K562 (cell line): ENCODE measurements at regions not wholly inside any gene's neighbourhood (a gene's known extent, or its start where the extent isn't known, plus 50 kb on each side); places are given as distances from the start of the nearest gene placed in this dataset.

Experiments
- ATAC-seq: fragments of 200-7000 bp; cut with Tn5 transposase; 3 replicates; pipeline ENCODE4 v1.9.1; 2020; ENCODE audit warnings: moderate library complexity
- BruUV-seq: library from RNA; stranded (reverse); fragments of 400-500 nt; replicated peaks from 2 replicates; lab custom pipeline; 2021; lab: Mats Ljungman, UMichigan
- CTCF ChIA-PET: fragments of 300-600 bp; formaldehyde crosslinking; extraction: SDS; loops from one replicate; lab custom pipeline; 2021; ENCODE audit warnings: low intra/inter-chr PET ratio; lab: Yijun Ruan, JAX
- POLR2A ChIA-PET: fragments of 300-600, 350-650 bp; sonication (Branson Sonifier 250); formaldehyde crosslinking; extraction: SDS; loops from one replicate; lab custom pipeline; 2021; ENCODE audit warnings: antibody characterized with exemption, inconsistent platforms; lab: Yijun Ruan, JAX
- DNase-seq, 4 experiments: peaks; one replicate each; pipeline versions ENCODE4 v3.0.0 to v3.0.0-alpha.2; 2011 to 2018; ENCODE audit warnings: low spot score in 3 of 4, mixed read lengths in 3 of 4; ENCODE audit errors: extremely low read depth in 1 of 4
- FAIRE-seq: peaks from 2 replicates; lab custom pipeline; 2011; peaks lifted over from hg19 to GRCh38; lab: Jason Lieb, UNC
- H2AFZ ChIP-seq: 2 replicates; pipeline ENCODE4 v1.6.0; 2011; ENCODE audit warnings: low read depth, low read length, control low read depth, inconsistent platforms
- H3K27ac ChIP-seq: fragments of 200-600 bp; 3 replicates; pipeline ENCODE4 v1.8.0; 2011; ENCODE audit warnings: low read depth, mild to moderate bottlenecking, control low read depth, inconsistent platforms, low read length, moderate library complexity, mixed read lengths; ENCODE audit errors: extremely low read depth
- H3K27me3 ChIP-seq, 2 experiments: fragments of 300-600 bp in 1 of 2; 2 replicates in 1 of 2; 3 replicates in 1 of 2; pipeline versions ENCODE4 v1.6.0 to v1.8.0; 2011; ENCODE audit warnings: inconsistent platforms in 2 of 2, low read length in 2 of 2, mild to moderate bottlenecking in 1 of 2, mixed read lengths in 1 of 2, moderate library complexity in 1 of 2; ENCODE audit not compliant: control insufficient read depth in 2 of 2, insufficient read depth in 2 of 2
- H3K36me3 ChIP-seq: fragments of 300-600 bp; 3 replicates; pipeline ENCODE4 v1.8.0; 2011; ENCODE audit warnings: mild to moderate bottlenecking, low read length, inconsistent platforms; ENCODE audit not compliant: control insufficient read depth, insufficient read depth
- H3K4me1 ChIP-seq, 2 experiments: fragments of 200-600 bp in 1 of 2; replicated peaks in 1 of 2; 2 replicates in 1 of 2; 3 replicates in 1 of 2; pipeline versions ENCODE4 v1.5.1 to v1.8.0; 2011; ENCODE audit warnings: inconsistent platforms in 2 of 2, low read length in 2 of 2, mild to moderate bottlenecking in 1 of 2, mixed read lengths in 1 of 2, moderate library complexity in 1 of 2; ENCODE audit not compliant: control insufficient read depth in 2 of 2, insufficient read depth in 2 of 2
- H3K4me2 ChIP-seq: 2 replicates; pipeline ENCODE4 v1.6.1; 2011; ENCODE audit warnings: low read length, control low read depth, inconsistent platforms, mixed read lengths; ENCODE audit not compliant: insufficient read depth
- H3K4me3 ChIP-seq: fragments of 200-600 bp; sonication (generic), shearing (Covaris generic); 2 replicates; pipeline ENCODE4 v1.5.1; 2016; ENCODE audit warnings: control low read depth, inconsistent platforms
- H3K79me2 ChIP-seq: fragments of 200-600 bp; 3 replicates; pipeline ENCODE4 v1.8.0; 2011; ENCODE audit warnings: low read length, inconsistent platforms; ENCODE audit not compliant: control insufficient read depth, insufficient read depth
- H3K9ac ChIP-seq, 2 experiments: 2 replicates each; pipeline versions ENCODE4 v1.6.0 to v1.6.1; 2011; ENCODE audit warnings: low read depth in 2 of 2, low read length in 2 of 2, control low read depth in 1 of 2, inconsistent platforms in 1 of 2, mild to moderate bottlenecking in 1 of 2, mixed read lengths in 1 of 2; ENCODE audit not compliant: insufficient read depth in 1 of 2
- H3K9me1 ChIP-seq: one replicate; pipeline ENCODE4 v1.6.0; 2011; ENCODE audit warnings: inconsistent platforms, mild to moderate bottlenecking, low read length, moderate library complexity; ENCODE audit not compliant: control insufficient read depth, insufficient read depth
- H3K9me3 ChIP-seq: replicated peaks from 2 replicates; pipeline ENCODE4 v1.5.1; 2011; ENCODE audit warnings: low read depth, low read length, inconsistent platforms; ENCODE audit not compliant: control insufficient read depth, insufficient read depth
- H4K20me1 ChIP-seq: replicated peaks from 2 replicates; pipeline ENCODE4 v1.6.1; 2011; ENCODE audit warnings: low read length, inconsistent platforms, mixed read lengths; ENCODE audit not compliant: control insufficient read depth, insufficient read depth
- CBX3 ChIP-seq, 2 experiments: IDR thresholded peaks; 1 replicate in 1 of 2; 2 replicates in 1 of 2; pipeline ENCODE4 v1.6.1; 2012; ENCODE audit warnings: inconsistent platforms in 2 of 2, low read length in 2 of 2, borderline replicate concordance in 1 of 2, control low read depth in 1 of 2
- CBX8 ChIP-seq: fragments of 200-600 bp; sonication (generic); IDR thresholded peaks from 2 replicates; pipeline ENCODE4 v1.6.1; 2012; ENCODE audit warnings: borderline replicate concordance, mixed run types, low read depth, mild to moderate bottlenecking, moderate library complexity, mixed read lengths, low read length, control low read depth, inconsistent platforms; ENCODE audit not compliant: poor library complexity, severe bottlenecking; ENCODE audit errors: extremely low read depth
- HDAC3 ChIP-seq: fragments of 450-650 bp; IDR thresholded peaks from 2 replicates; pipeline ENCODE4 v1.6.1; 2018; ENCODE audit warnings: borderline replicate concordance, mild to moderate bottlenecking, moderate library complexity; ENCODE audit not compliant: partially characterized antibody
- HOXB6 ChIP-seq: fragments of 250-450 bp; sonication (Bioruptor Pico); IDR thresholded peaks from 2 replicates; pipeline ENCODE4 v1.5.1; 2022; ENCODE audit warnings: mild to moderate bottlenecking, borderline replicate concordance
- MECOM ChIP-seq: fragments of 250-450 bp; sonication (Bioruptor Pico); IDR thresholded peaks from 2 replicates; pipeline ENCODE4 v1.8.0; 2022; ENCODE audit warnings: inconsistent platforms
- NR4A1 ChIP-seq, 2 experiments: fragments of 250-450 bp in 1 of 2; fragments of 450-650 bp in 1 of 2; sonication (Bioruptor Pico) in 1 of 2; IDR thresholded peaks; 2 replicates each; pipeline versions ENCODE4 v1.4.0 to v1.6.1; 2016 to 2020; ENCODE audit warnings: mild to moderate bottlenecking in 2 of 2, missing compliant biosample characterization in 1 of 2, missing genetic modification characterization in 1 of 2, moderate library complexity in 1 of 2
- SMARCC2 ChIP-seq: fragments of 450-650 bp; IDR thresholded peaks from 2 replicates; pipeline ENCODE4 v1.6.1; 2017; ENCODE audit warnings: antibody characterized with exemption, moderate library complexity, mild to moderate bottlenecking, low read depth
- ZC3H11A ChIP-seq: IDR thresholded peaks from 2 replicates; pipeline ENCODE4 v1.6.1; 2012; ENCODE audit warnings: low read depth, low read length, improper control_type of control experiment
- WGBS: fragments of 100-300 bp; shearing (Covaris generic); methylation state at CpG from one replicate; pipeline ENCODE4 v1.1.6; 2016; ENCODE audit warnings: low coverage, mixed read lengths; ENCODE audit not compliant: insufficient coverage; ENCODE audit errors: missing lambda C conversion rate; 5-methylcytosine and 5-hydroxymethylcytosine counted together
- in situ Hi-C: fragments of 300-500 bp; cut with MboI; formaldehyde crosslinking; loops from 4 replicates; pipeline ENCODE4 v1.15.0; 2018; ENCODE audit warnings: inconsistent platforms, mixed read lengths
- intact Hi-C: fragments of 100-400 bp; cut with micrococcal nuclease; formaldehyde crosslinking; loops from 2 replicates; pipeline ENCODE4 v1.14.2; 2022
- TF ChIP-seq, protein P1 (sequence below), 2 experiments: fragments of 150-350 bp in 1 of 2; IDR thresholded peaks; 2 replicates each; pipeline ENCODE4 v1.6.1; 2012 to 2016; ENCODE audit warnings: low read depth in 2 of 2, low read length in 2 of 2, mild to moderate bottlenecking in 1 of 2, moderate library complexity in 1 of 2
- TF ChIP-seq, protein P2 (sequence below): fragments of 250-450 bp; sonication (Bioruptor Pico); IDR thresholded peaks from 2 replicates; pipeline ENCODE4 v1.8.0; 2021; ENCODE audit warnings: mild to moderate bottlenecking, moderate library complexity
- TF ChIP-seq, protein P3 (sequence below): fragments of 250-450 bp; sonication (Bioruptor Pico); IDR thresholded peaks from 2 replicates; pipeline ENCODE4 v1.5.0; 2021
- TF ChIP-seq, protein P4 (sequence below): conservative IDR thresholded peaks from 2 replicates; pipeline ENCODE4 v1.6.1; 2011; ENCODE audit warnings: low read depth, mild to moderate bottlenecking, low read length; ENCODE audit not compliant: control insufficient read depth

DNA sequence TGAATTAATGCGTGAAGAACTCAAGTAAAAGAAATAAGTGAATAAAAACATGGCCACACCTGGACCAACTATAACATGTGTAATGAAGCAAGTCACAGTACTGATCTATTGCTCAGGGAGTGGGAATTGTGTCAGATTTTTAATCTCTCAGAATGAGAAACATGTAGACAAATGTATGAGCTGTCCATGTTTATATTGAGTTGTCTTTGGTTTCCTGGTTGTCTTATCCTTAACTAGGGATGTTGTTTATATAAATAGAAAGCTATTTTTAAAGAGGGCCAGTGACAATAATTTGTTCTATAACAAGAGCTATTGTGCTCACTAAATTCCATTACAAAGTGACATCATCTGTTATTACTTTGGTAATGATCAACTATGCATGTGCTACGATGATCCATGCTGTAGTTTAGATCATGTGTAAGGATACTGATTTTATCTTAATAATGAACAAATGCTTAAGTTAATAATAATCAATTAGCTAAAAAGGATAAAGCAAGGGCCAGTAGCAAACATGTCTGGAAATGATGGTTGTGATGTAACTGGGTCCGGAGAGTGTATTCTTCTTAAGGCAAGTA is 91.3 kb upstream of the RTL1 start (continued):
- TF ChIP-seq, protein P1, sequence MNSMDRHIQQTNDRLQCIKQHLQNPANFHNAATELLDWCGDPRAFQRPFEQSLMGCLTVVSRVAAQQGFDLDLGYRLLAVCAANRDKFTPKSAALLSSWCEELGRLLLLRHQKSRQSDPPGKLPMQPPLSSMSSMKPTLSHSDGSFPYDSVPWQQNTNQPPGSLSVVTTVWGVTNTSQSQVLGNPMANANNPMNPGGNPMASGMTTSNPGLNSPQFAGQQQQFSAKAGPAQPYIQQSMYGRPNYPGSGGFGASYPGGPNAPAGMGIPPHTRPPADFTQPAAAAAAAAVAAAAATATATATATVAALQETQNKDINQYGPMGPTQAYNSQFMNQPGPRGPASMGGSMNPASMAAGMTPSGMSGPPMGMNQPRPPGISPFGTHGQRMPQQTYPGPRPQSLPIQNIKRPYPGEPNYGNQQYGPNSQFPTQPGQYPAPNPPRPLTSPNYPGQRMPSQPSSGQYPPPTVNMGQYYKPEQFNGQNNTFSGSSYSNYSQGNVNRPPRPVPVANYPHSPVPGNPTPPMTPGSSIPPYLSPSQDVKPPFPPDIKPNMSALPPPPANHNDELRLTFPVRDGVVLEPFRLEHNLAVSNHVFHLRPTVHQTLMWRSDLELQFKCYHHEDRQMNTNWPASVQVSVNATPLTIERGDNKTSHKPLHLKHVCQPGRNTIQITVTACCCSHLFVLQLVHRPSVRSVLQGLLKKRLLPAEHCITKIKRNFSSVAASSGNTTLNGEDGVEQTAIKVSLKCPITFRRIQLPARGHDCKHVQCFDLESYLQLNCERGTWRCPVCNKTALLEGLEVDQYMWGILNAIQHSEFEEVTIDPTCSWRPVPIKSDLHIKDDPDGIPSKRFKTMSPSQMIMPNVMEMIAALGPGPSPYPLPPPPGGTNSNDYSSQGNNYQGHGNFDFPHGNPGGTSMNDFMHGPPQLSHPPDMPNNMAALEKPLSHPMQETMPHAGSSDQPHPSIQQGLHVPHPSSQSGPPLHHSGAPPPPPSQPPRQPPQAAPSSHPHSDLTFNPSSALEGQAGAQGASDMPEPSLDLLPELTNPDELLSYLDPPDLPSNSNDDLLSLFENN (IDR thresholded peaks at IDR 0.05; ENCODE audit: low read depth in 2 of 2, low read length in 2 of 2) = no peak
- no peak for TF ChIP-seq CBX3 (IDR thresholded peaks at IDR 0.05; ENCODE audit: borderline replicate concordance in 1 of 2, low read length in 2 of 2)

DNA sequence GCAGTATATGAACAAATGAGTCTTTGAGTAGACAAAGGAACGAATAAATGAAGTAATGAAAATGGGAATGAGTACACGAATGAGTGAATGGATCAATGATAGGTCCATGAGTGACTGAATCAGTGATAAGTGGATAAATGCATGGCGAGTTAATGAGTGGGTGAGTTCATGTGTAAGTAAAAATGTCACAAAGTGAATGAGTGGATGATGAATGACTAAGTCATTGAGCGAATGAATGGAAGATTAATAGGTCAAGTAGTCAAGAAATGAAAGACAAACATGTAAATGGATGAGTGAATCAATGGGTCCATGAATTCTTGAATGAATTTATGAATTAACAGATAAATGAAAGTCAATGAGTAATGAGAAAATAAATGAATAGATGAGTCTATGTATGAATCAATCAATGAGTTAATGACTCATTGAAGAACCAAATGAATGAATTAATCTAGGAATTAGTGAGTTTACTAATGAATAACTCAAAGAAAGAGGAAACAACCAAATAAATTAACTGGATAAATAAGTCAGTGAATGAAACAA is 97.3 kb upstream of the RTL1 start:
- in situ Hi-C loops = no loop called here
- TF ChIP-seq, protein P2, sequence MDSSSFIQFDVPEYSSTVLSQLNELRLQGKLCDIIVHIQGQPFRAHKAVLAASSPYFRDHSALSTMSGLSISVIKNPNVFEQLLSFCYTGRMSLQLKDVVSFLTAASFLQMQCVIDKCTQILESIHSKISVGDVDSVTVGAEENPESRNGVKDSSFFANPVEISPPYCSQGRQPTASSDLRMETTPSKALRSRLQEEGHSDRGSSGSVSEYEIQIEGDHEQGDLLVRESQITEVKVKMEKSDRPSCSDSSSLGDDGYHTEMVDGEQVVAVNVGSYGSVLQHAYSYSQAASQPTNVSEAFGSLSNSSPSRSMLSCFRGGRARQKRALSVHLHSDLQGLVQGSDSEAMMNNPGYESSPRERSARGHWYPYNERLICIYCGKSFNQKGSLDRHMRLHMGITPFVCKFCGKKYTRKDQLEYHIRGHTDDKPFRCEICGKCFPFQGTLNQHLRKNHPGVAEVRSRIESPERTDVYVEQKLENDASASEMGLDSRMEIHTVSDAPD (CRISPR knock-in tag) = no peak
- TF ChIP-seq, protein P3, sequence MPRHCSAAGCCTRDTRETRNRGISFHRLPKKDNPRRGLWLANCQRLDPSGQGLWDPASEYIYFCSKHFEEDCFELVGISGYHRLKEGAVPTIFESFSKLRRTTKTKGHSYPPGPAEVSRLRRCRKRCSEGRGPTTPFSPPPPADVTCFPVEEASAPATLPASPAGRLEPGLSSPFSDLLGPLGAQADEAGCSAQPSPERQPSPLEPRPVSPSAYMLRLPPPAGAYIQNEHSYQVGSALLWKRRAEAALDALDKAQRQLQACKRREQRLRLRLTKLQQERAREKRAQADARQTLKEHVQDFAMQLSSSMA = no peak
- no peak for TF ChIP-seq HOXB6
- TF ChIP-seq HDAC3 = no peak
- no peak for TF ChIP-seq CBX8
- TF ChIP-seq MECOM (CRISPR knock-in tag) = no peak
- no peak for TF ChIP-seq ZC3H11A
- TF ChIP-seq NR4A1 (CRISPR knock-in tag; IDR thresholded peaks at IDR 0.05) = no peak
- no peak for TF ChIP-seq NR4A1 (tag; IDR thresholded peaks at IDR 0.05)
- no peak for TF ChIP-seq SMARCC2
- TF ChIP-seq, protein P4, sequence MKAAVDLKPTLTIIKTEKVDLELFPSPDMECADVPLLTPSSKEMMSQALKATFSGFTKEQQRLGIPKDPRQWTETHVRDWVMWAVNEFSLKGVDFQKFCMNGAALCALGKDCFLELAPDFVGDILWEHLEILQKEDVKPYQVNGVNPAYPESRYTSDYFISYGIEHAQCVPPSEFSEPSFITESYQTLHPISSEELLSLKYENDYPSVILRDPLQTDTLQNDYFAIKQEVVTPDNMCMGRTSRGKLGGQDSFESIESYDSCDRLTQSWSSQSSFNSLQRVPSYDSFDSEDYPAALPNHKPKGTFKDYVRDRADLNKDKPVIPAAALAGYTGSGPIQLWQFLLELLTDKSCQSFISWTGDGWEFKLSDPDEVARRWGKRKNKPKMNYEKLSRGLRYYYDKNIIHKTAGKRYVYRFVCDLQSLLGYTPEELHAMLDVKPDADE = no peak

More for the DNA sequence above, 97.3 kb upstream of the RTL1 start:
- ChIA-PET CTCF (no interaction called here), POLR2A (no interaction called here)
- Histone ChIP-seq H3K79me2 (no peaks in the 10 kb centered on the region), H3K4me2 (no peak overlapping the region), H3K36me3 (no peaks in the 10 kb centered on the region), H3K9ac (no peak overlapping the region), H3K27me3 (peaks cover 0 to 8% of the 10 kb centered on the region in 2 experiments; a peak in 1 of 5 replicates), H3K9me3 (no peaks in the 10 kb centered on the region), H4K20me1 (no peaks in the 10 kb centered on the region), H3K9me1 (no peaks in the 10 kb centered on the region), H3K4me1 (no peaks in the 10 kb centered on the region), H3K27ac (no peak overlapping the region), H3K4me3 (no peak overlapping the region), H2AFZ (no peak overlapping the region)
- no TSS peak for BruUV-seq
- DNase-seq (no peak), FAIRE-seq (no peak), ATAC-seq (no peak)
- WGBS = 0% methylated on average over 4 of the region's 4 CpGs
- intact Hi-C loops = no loop called here
